Ishikawa (cell line): ENCODE measurements at regions not wholly inside any gene's neighbourhood (a gene's known extent, or its start where the extent isn't known, plus 50 kb on each side); places are given as distances from the start of the nearest gene placed in this dataset.

Source experiments
- CEBPB ChIP-seq: IDR thresholded peaks from 2 replicates; pipeline ENCODE4 v1.6.1; 2012
- CREB1 ChIP-seq: IDR thresholded peaks from 2 replicates; pipeline ENCODE4 v1.6.1; 2012; ENCODE audit warnings: low read depth
- EGR1 ChIP-seq: IDR thresholded peaks from 2 replicates; pipeline ENCODE4 v1.6.1; 2012
- EP300 ChIP-seq: IDR thresholded peaks from 2 replicates; pipeline ENCODE4 v1.6.1; 2012; ENCODE audit warnings: borderline replicate concordance
- FOXM1 ChIP-seq: IDR thresholded peaks from 2 replicates; pipeline ENCODE4 v1.6.1; 2012; ENCODE audit warnings: low read depth, borderline replicate concordance
- NFIC ChIP-seq: IDR thresholded peaks from 2 replicates; pipeline ENCODE4 v1.6.1; 2012
- RAD21 ChIP-seq: IDR thresholded peaks from 2 replicates; pipeline ENCODE4 v1.6.1; 2012; ENCODE audit warnings: low read depth
- REST ChIP-seq: IDR thresholded peaks from 2 replicates; pipeline ENCODE4 v1.6.1; 2012; ENCODE audit warnings: low read depth, mild to moderate bottlenecking
- TAF1 ChIP-seq: IDR thresholded peaks from 2 replicates; pipeline ENCODE4 v1.6.1; 2012; ENCODE audit warnings: low read depth, mild to moderate bottlenecking
- TCF12 ChIP-seq: IDR thresholded peaks from 2 replicates; pipeline ENCODE4 v1.6.1; 2012; ENCODE audit warnings: low read depth
- TEAD4 ChIP-seq: IDR thresholded peaks from 2 replicates; pipeline ENCODE4 v1.6.1; 2012
- USF1 ChIP-seq: IDR thresholded peaks from 2 replicates; pipeline ENCODE4 v1.6.1; 2012
- YY1 ChIP-seq: IDR thresholded peaks from 2 replicates; pipeline ENCODE4 v1.6.1; 2012; ENCODE audit warnings: low read depth
- ZBTB7A ChIP-seq: IDR thresholded peaks from 2 replicates; pipeline ENCODE4 v1.6.1; 2012; ENCODE audit warnings: low read depth
- TF ChIP-seq, protein P1 (sequence below): IDR thresholded peaks from 2 replicates; pipeline ENCODE4 v1.6.1; 2012

DNA sequence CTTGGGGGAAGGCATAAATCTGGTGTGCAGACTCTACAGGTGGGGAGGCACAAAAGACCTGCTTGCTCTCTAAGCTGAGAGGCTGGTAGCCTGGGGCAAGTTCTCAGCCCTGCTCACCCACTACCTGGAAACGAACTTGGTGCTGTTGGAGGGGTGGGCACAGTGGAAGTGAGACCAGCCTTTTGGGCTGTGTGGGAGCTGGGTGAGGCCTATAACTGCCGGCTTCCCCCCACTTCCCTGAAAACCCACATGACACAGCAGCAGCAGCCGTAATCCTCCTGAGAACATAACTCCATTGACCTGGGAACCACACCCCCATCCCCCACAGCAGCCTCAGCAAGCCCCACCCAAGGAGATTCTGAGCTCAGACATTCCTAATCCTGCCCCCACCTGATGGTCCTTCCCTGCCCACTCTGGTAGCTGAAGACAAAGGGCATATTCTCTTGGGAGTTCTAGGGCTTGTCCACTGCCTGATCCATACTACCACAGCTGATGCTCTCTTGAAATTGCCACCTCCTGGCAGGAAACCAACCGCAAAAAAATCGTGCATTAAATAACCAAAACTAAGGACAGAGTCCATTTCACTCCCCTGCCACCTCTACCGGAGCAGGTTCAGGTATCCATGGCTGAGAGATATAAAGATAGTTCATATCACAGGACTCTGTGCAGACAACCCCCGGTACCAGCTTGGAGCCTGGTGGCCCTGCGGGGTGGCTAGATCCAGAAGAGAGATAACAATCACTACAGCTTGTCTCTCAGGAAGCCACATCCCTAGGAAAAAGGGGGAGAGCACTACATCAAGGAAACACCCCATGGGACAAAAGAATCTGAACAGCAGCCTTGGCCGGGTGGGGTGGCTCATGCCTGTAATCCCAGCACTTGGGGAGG is 178.1 kb downstream of the NDUFA10 start:
- TF ChIP-seq TAF1 (no peak), CEBPB (no peak), USF1 (no peak), FOXM1 (no peak), RAD21 (no peak), ZBTB7A (no peak), REST (no peak), TEAD4 (no peak), EGR1 (no peak), YY1 (no peak), NFIC (no peak), EP300 (no peak), TCF12 (no peak), CREB1 (no peak)
- TF ChIP-seq, protein P1, sequence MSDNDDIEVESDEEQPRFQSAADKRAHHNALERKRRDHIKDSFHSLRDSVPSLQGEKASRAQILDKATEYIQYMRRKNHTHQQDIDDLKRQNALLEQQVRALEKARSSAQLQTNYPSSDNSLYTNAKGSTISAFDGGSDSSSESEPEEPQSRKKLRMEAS = no peak

DNA sequence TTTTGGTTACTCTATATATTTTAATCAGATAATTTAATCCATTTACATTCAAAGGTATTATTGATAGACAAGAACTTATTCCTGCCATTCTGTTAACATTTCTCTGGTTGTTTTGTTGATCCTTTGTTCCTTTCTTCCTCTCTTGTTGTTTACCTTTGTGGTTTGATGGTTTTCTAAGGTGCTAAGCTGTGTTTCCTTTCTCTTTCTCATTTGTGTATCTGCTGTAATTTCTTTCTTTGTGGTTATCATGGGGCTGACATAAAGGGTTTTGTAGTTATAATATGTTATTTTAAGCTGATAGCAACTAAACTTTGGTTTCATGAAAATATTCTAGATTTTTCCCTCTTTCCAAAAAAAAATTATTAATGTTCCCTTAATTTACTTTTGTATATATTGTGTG is 179.2 kb downstream of the NDUFA10 start:
- no peak for TF ChIP-seq CEBPB
- TF ChIP-seq ZBTB7A = no peak
- TF ChIP-seq EGR1 = no peak
- no peak for TF ChIP-seq USF1
- no peak for TF ChIP-seq CREB1
- no peak for TF ChIP-seq RAD21
- no peak for TF ChIP-seq NFIC
- no peak for TF ChIP-seq TCF12
- TF ChIP-seq TAF1 = no peak
- TF ChIP-seq FOXM1 = no peak
- no peak for TF ChIP-seq REST
- TF ChIP-seq TEAD4 = no peak
- TF ChIP-seq YY1 = no peak

GRCh38 chr2:239839306-239839705 is 185.8 kb downstream of the NDUFA10 start:
- no peak for TF ChIP-seq YY1
- no peak for TF ChIP-seq FOXM1
- no peak for TF ChIP-seq EGR1
- TF ChIP-seq EP300 = no peak
- no peak for TF ChIP-seq TEAD4
- no peak for TF ChIP-seq CEBPB
- TF ChIP-seq CREB1 = no peak
- TF ChIP-seq RAD21 = no peak
- no peak for TF ChIP-seq TCF12
- TF ChIP-seq TAF1 = no peak
- TF ChIP-seq ZBTB7A = no peak
- TF ChIP-seq, protein P1 = no peak
- TF ChIP-seq USF1 = no peak
- TF ChIP-seq REST = no peak
- no peak for TF ChIP-seq NFIC
